MM.1S (cell line): ENCODE measurements at regions not wholly inside any gene's neighbourhood (a gene's known extent, or its start where the extent isn't known, plus 50 kb on each side); places are given as distances from the start of the nearest gene placed in this dataset.

Experiments
- DNase-seq: peaks from one replicate; pipeline ENCODE4 v3.0.0-alpha.2; 2015
- H2AFZ ChIP-seq: fragments of 300-600 bp; sonication (generic); 2 replicates; pipeline ENCODE4 v1.6.0; 2016; ENCODE audit warnings: antibody characterized with exemption, low read length
- H3F3A ChIP-seq: fragments of 300-600 bp; sonication (generic); 2 replicates; pipeline ENCODE4 v1.6.1; 2016; ENCODE audit warnings: mild to moderate bottlenecking, antibody characterized with exemption, low read length, moderate library complexity, mixed read lengths; ENCODE audit not compliant: insufficient read depth
- H3K27ac ChIP-seq: fragments of 300-600 bp; sonication (generic); 2 replicates; pipeline ENCODE4 v1.5.1; 2016; ENCODE audit warnings: mild to moderate bottlenecking, low read length
- H3K27me3 ChIP-seq: fragments of 300-600 bp; sonication (generic); replicated peaks from 2 replicates; pipeline ENCODE4 v1.6.0; 2016; ENCODE audit warnings: low read length; ENCODE audit not compliant: insufficient read depth
- H3K36me3 ChIP-seq: fragments of 300-600 bp; sonication (generic); replicated peaks from 2 replicates; pipeline ENCODE4 v1.6.1; 2016; ENCODE audit warnings: mild to moderate bottlenecking, low read length, mixed read lengths; ENCODE audit not compliant: insufficient read depth
- H3K4me1 ChIP-seq: fragments of 300-600 bp; sonication (generic); 2 replicates; pipeline ENCODE4 v1.6.1; 2016; ENCODE audit warnings: low read length, mixed read lengths
- H3K4me2 ChIP-seq: fragments of 300-600 bp; sonication (generic); 2 replicates; pipeline ENCODE4 v1.6.0; 2016; ENCODE audit warnings: low read depth, low read length
- H3K4me3 ChIP-seq: fragments of 300-600 bp; sonication (generic); 2 replicates; pipeline ENCODE4 v1.5.1; 2016; ENCODE audit warnings: low read length, mixed read lengths
- H3K79me2 ChIP-seq: fragments of 300-600 bp; sonication (generic); 2 replicates; pipeline ENCODE4 v1.6.1; 2016; ENCODE audit warnings: mixed run types, low read length, mixed read lengths
- H3K9ac ChIP-seq: fragments of 300-600 bp; sonication (generic); 2 replicates; pipeline ENCODE4 v1.6.1; 2016; ENCODE audit warnings: low read length, mixed read lengths
- H3K9me2 ChIP-seq: fragments of 300-600 bp; sonication (generic); replicated peaks from 2 replicates; pipeline ENCODE4 v1.6.1; 2016; ENCODE audit warnings: mild to moderate bottlenecking, low read length, mixed read lengths; ENCODE audit not compliant: insufficient read depth
- H3K9me3 ChIP-seq: fragments of 300-600 bp; sonication (generic); replicated peaks from 2 replicates; pipeline ENCODE4 v1.6.1; 2016; ENCODE audit warnings: mild to moderate bottlenecking, low read length, mixed read lengths; ENCODE audit not compliant: insufficient read depth
- H4K20me1 ChIP-seq: fragments of 300-600 bp; sonication (generic); 2 replicates; pipeline ENCODE4 v1.6.1; 2016; ENCODE audit warnings: mild to moderate bottlenecking, low read length, moderate library complexity, mixed read lengths; ENCODE audit not compliant: insufficient read depth
- CTCF ChIP-seq: fragments of 300-600 bp; sonication (generic); IDR thresholded peaks from 2 replicates; pipeline ENCODE4 v1.5.1; 2016; ENCODE audit warnings: antibody characterized with exemption, low read length, mixed read lengths
- EZH2 ChIP-seq: fragments of 300-600 bp; sonication (generic); optimal IDR thresholded peaks from 2 replicates; pipeline ENCODE3; 2017; ENCODE audit warnings: low read depth, mild to moderate bottlenecking, antibody characterized with exemption, low read length, mixed read lengths
- EZH2phosphoT487 ChIP-seq: fragments of 300-600 bp; sonication (generic); IDR thresholded peaks from 2 replicates; pipeline ENCODE4 v1.6.1; 2018; ENCODE audit warnings: antibody characterized with exemption, low read length

GRCh38 chr17:79370594-79370993 is 240.3 kb downstream of the RBFOX3 start:
- Histone ChIP-seq H3K4me2 (no peak overlapping the region), H3K4me3 (no peak overlapping the region), H3K27ac (no peak overlapping the region), H3K79me2 (no peaks in the 10 kb centered on the region), H3K9me3 (no peaks in the 10 kb centered on the region), H3K27me3 (peaks cover 99% of the 10 kb centered on the region), H4K20me1 (no peaks in the 10 kb centered on the region), H3F3A (no peaks in the 10 kb centered on the region), H2AFZ (no peak overlapping the region), H3K36me3 (no peaks in the 10 kb centered on the region), H3K9ac (no peak overlapping the region), H3K9me2 (no peaks in the 10 kb centered on the region), H3K4me1 (no peaks in the 10 kb centered on the region)
- DNase-seq: no peak
- no peak for TF ChIP-seq EZH2
- no peak for TF ChIP-seq CTCF
- no peak for TF ChIP-seq EZH2phosphoT487

GRCh38 chr17:79370126-79370525 is 240.7 kb downstream of the RBFOX3 start:
- Histone ChIP-seq H3K27me3 (peaks cover 99% of the 10 kb centered on the region), H3K36me3 (no peaks in the 10 kb centered on the region)
- no peak for TF ChIP-seq EZH2

GRCh38 chr17:79369532-79369931 is 241.3 kb downstream of the RBFOX3 start:
- H3K27me3 ChIP-seq: peaks cover 99% of the 10 kb centered on the region
- H3K4me3 ChIP-seq: no peak overlapping the region
- no peaks in the 10 kb centered on the region for H3K79me2 ChIP-seq
- no peak overlapping the region for H2AFZ ChIP-seq
- no peak overlapping the region for H3K27ac ChIP-seq
- no peaks in the 10 kb centered on the region for H3K36me3 ChIP-seq
- H3K9me2 ChIP-seq: no peaks in the 10 kb centered on the region
- no peaks in the 10 kb centered on the region for H4K20me1 ChIP-seq
- H3K4me1 ChIP-seq: no peaks in the 10 kb centered on the region
- no peak for DNase-seq
- H3F3A ChIP-seq: no peaks in the 10 kb centered on the region
- no peaks in the 10 kb centered on the region for H3K9me3 ChIP-seq
- no peak overlapping the region for H3K9ac ChIP-seq
- no peak overlapping the region for H3K4me2 ChIP-seq
- TF ChIP-seq EZH2phosphoT487 (no peak), CTCF (no peak), EZH2 (no peak)

More at GRCh38 chr17:79370126-79370525, 240.7 kb downstream of the RBFOX3 start:
- no peak for DNase-seq
- no peaks in the 10 kb centered on the region for H3F3A ChIP-seq
- no peaks in the 10 kb centered on the region for H3K79me2 ChIP-seq
- no peaks in the 10 kb centered on the region for H4K20me1 ChIP-seq
- H3K4me1 ChIP-seq: no peaks in the 10 kb centered on the region
- H3K4me3 ChIP-seq: no peak overlapping the region
- H3K4me2 ChIP-seq: no peak overlapping the region
- no peak overlapping the region for H2AFZ ChIP-seq
- no peak overlapping the region for H3K9ac ChIP-seq
- H3K9me3 ChIP-seq: no peaks in the 10 kb centered on the region
- H3K9me2 ChIP-seq: no peaks in the 10 kb centered on the region
- no peak overlapping the region for H3K27ac ChIP-seq

GRCh38 chr17:79369001-79369400 is 241.8 kb downstream of the RBFOX3 start:
- no peaks in the 10 kb centered on the region for H4K20me1 ChIP-seq
- no peak overlapping the region for H3K9ac ChIP-seq
- no peaks in the 10 kb centered on the region for H3K79me2 ChIP-seq
- no peaks in the 10 kb centered on the region for H3K9me2 ChIP-seq
- H2AFZ ChIP-seq: no peak overlapping the region
- no peak overlapping the region for H3K4me2 ChIP-seq
- H3K27ac ChIP-seq: no peak overlapping the region
- H3K4me3 ChIP-seq: no peak overlapping the region
- no peaks in the 10 kb centered on the region for H3K9me3 ChIP-seq
- no peaks in the 10 kb centered on the region for H3K4me1 ChIP-seq
- no peaks in the 10 kb centered on the region for H3F3A ChIP-seq
- H3K36me3 ChIP-seq: no peaks in the 10 kb centered on the region
- peaks cover 99% of the 10 kb centered on the region for H3K27me3 ChIP-seq
- no peak for DNase-seq
- TF ChIP-seq EZH2 (no peak), CTCF (no peak), EZH2phosphoT487 (no peak)
